Neutrophil (primary cell): ENCODE measurements at regions not wholly inside any gene's neighbourhood (a gene's known extent, or its start where the extent isn't known, plus 50 kb on each side); places are given as distances from the start of the nearest gene placed in this dataset.

Source experiments
- H3K27ac ChIP-seq: fragments of 200-600 bp; sonication (generic); 2 replicates; pipeline ENCODE4 v1.5.1; 2016; ENCODE audit warnings: mild to moderate bottlenecking, moderate library complexity
- H3K27me3 ChIP-seq: fragments of 200-600 bp; sonication (generic); 2 replicates; pipeline ENCODE4 v1.6.0; 2016; ENCODE audit warnings: mild to moderate bottlenecking
- H3K36me3 ChIP-seq: fragments of 200-600 bp; sonication (generic); 2 replicates; pipeline ENCODE4 v1.5.1; 2017
- H3K4me1 ChIP-seq, 2 experiments: fragments of 200-600 bp in 1 of 2; sonication (generic) in 1 of 2; 1 replicate in 1 of 2; 2 replicates in 1 of 2; pipeline versions ENCODE4 v1.5.1 to v1.6.1; 2013 to 2016; ENCODE audit warnings: low read depth in 1 of 2, low read length in 1 of 2, mild to moderate bottlenecking in 1 of 2, moderate library complexity in 1 of 2; ENCODE audit not compliant: control insufficient read depth in 1 of 2, insufficient read depth in 1 of 2
- H3K4me3 ChIP-seq, 2 experiments: fragments of 200-600 bp in 1 of 2; sonication (generic) in 1 of 2; 1 replicate in 1 of 2; 2 replicates in 1 of 2; pipeline ENCODE4 v1.5.1; 2013 to 2016; ENCODE audit warnings: low read depth in 1 of 2, low read length in 1 of 2, mild to moderate bottlenecking in 1 of 2, moderate library complexity in 1 of 2
- H3K9me3 ChIP-seq: fragments of 200-600 bp; sonication (generic); 2 replicates; pipeline ENCODE4 v1.5.1; 2016
- TF ChIP-seq, protein P1 (sequence below): fragments of 200-600 bp; sonication (generic); IDR thresholded peaks from 2 replicates; pipeline ENCODE4 v1.5.1; 2016; ENCODE audit warnings: antibody characterized with exemption

DNA sequence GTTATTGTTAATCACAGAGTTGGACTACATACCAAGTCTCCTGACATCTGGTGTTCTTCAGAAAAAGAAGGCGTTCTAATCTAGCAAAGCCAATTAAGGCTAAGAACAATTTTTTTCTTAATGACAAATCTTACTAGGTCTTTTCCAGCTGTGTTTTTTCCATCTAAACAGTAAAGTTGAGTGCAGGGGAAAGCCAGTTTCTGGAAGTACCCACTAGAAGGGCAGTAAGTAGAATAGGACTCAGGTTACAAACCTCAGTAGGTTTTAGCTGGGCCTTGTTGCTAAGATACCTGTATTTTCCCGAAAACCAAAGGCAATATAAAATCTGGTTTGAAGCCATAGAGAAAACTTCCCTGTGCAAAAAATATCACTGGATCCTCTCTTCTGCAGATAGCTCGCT, 351.9 kb downstream of the ETS1 start:
- TF ChIP-seq, protein P1, sequence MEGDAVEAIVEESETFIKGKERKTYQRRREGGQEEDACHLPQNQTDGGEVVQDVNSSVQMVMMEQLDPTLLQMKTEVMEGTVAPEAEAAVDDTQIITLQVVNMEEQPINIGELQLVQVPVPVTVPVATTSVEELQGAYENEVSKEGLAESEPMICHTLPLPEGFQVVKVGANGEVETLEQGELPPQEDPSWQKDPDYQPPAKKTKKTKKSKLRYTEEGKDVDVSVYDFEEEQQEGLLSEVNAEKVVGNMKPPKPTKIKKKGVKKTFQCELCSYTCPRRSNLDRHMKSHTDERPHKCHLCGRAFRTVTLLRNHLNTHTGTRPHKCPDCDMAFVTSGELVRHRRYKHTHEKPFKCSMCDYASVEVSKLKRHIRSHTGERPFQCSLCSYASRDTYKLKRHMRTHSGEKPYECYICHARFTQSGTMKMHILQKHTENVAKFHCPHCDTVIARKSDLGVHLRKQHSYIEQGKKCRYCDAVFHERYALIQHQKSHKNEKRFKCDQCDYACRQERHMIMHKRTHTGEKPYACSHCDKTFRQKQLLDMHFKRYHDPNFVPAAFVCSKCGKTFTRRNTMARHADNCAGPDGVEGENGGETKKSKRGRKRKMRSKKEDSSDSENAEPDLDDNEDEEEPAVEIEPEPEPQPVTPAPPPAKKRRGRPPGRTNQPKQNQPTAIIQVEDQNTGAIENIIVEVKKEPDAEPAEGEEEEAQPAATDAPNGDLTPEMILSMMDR: no peak
- Histone ChIP-seq H3K9me3 (no peaks in the 10 kb centered on the region), H3K4me1 (no peaks in the 10 kb centered on the region), H3K27me3 (no peaks in the 10 kb centered on the region), H3K27ac (no peak overlapping the region), H3K4me3 (no peak overlapping the region), H3K36me3 (no peaks in the 10 kb centered on the region)

DNA sequence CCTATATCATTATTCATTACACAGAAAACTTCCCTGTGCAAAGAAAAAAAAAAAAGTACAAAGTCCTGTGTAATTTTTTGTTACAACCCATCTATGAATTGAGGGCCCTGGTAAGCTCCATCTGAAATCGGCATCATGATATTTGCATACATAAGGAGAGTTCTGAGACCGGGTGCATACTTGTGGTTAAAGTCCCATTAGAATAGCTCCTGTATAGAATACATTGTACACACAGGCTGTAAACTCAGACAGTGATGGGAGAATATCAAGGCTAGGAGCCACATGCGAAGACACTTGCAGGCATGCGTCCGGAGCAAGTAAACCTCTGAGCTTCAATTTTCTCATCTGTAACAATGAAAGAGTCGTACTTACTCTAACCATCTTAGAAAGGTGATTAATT, 353.2 kb downstream of the ETS1 start:
- Histone ChIP-seq H3K4me1 (peaks cover 4% of the 10 kb centered on the region in 2 experiments), H3K4me3 (no peak overlapping the region), H3K9me3 (no peaks in the 10 kb centered on the region), H3K27me3 (no peaks in the 10 kb centered on the region), H3K27ac (no peak overlapping the region), H3K36me3 (no peaks in the 10 kb centered on the region)
- TF ChIP-seq, protein P1: no peak

DNA sequence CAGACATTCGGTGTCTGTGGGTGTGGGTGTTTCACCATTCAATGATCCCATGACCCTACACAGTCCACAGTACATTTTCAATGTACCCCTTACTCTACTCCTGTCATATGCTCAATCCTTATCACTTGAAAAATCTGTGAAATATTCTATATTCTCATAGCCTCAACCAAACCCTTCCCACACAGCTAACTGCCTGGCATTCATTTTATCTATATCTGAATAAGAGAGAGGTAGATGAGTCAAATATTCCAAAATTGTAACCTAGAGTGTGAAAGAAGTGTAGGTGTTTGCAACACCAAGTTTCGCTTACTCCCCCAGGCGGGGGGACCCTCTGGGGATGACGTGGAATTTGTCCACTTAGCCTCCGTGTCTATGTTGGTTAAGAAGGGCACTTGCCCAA, 354.8 kb downstream of the ETS1 start:
- peaks cover 8 to 10% of the 10 kb centered on the region in 2 experiments for H3K4me1 ChIP-seq
- H3K36me3 ChIP-seq: no peaks in the 10 kb centered on the region
- no peaks in the 10 kb centered on the region for H3K27me3 ChIP-seq
- H3K27ac ChIP-seq: no peak overlapping the region
- H3K4me3 ChIP-seq: no peak overlapping the region
- TF ChIP-seq, protein P1: no peak
- H3K9me3 ChIP-seq: no peaks in the 10 kb centered on the region

DNA sequence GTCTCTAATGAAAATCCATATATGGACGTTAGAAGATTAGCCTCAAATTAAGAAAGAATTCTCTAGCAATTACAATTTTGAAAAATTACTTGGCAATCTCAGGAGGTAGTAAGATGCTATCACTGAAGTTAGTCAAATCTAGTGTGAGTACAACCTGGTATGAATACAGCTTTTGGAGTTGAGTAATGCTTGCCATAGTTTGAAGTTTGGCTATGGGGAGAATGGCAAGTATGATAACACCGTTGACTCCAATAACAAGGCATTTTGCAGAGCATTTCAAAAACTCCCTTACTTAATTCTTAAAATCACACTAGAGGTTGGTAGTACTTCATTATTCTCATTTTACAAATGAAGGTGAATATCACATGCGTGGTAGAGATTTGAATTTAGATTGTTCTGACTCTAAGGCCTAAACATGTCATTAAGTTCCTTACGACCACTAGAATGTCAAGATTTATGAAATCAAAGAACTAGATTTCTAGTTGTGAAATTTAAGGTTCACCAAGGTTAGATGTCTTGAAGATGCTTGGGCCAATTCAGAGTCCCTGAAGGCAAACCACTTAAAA, 355.4 kb downstream of the ETS1 start:
- Histone ChIP-seq H3K36me3 (no peaks in the 10 kb centered on the region), H3K4me3 (no peak overlapping the region), H3K27ac (no peak overlapping the region), H3K9me3 (no peaks in the 10 kb centered on the region), H3K4me1 (peaks cover 8 to 10% of the 10 kb centered on the region in 2 experiments), H3K27me3 (no peaks in the 10 kb centered on the region)
- TF ChIP-seq, protein P1: no peak

DNA sequence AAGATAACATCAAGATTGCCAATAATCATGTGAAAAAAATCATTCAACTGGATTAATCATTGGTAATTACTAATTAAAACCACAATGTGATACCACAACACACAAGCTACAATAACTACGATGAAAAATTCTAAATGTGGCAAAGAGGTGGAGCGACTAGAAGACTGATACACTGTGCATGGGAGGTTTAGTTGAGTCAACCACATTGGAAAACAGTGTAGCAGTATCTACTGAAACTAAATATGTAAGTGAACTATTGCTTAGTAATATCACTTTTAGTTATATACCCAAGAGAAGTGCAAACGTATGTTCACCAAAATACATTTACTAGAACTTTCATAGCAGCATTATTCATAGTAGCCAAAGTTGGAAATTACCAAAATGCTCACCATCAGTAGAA, 359.9 kb downstream of the ETS1 start:
- Histone ChIP-seq H3K9me3 (no peaks in the 10 kb centered on the region), H3K36me3 (no peaks in the 10 kb centered on the region), H3K27me3 (no peaks in the 10 kb centered on the region), H3K27ac (no peak overlapping the region), H3K4me1 (peaks cover 8 to 10% of the 10 kb centered on the region in 2 experiments), H3K4me3 (no peak overlapping the region)
- TF ChIP-seq, protein P1: no peak
